Middle frontal gyrus (tissue), 1 donor: ENCODE measurements at regions not wholly inside any gene's neighbourhood (a gene's known extent, or its start where the extent isn't known, plus 50 kb on each side); places are given as distances from the start of the nearest gene placed in this dataset.
"Not testable (repeated sequence)": the region's sequence is repeated elsewhere in the genome, so short reads cannot be mapped to it uniquely, and the experiment has no call there.

Source experiments
- DNase-seq: peaks from one replicate; pipeline ENCODE4 v3.0.0-alpha.2; 2015; ENCODE audit warnings: low spot score; ENCODE audit errors: extremely low spot score

DNA sequence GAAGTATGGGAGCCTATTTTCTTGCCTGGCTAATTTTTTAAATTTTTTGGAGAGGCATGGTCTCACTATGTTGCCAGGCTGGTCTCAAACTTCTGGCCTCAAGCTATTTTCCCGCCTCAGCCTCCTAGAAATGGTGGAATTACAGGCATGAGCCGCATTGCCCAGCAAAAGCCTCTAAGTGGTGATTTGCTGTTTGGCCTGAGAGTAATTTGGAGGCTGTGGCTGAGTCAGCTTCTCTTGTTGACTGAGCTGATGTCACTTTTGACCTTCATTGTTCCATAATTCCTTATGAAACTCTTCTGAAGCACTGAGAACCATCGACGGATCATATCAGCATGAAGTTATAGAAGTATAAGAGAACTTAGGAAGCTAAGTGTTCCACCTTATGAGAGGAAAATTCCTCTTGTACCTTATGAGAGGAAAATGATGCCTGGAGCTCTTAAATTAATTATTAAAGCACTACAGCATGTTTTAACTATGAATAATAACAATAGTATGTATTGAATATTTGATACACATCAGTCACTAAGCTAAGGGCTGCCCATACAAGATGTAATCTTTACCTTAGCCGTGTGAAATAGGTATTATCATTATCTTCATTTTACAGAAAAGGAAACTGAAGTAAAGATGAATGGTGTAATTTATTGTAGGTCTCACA, 220.8 kb upstream of the MON1B start:
- no peak for DNase-seq

DNA sequence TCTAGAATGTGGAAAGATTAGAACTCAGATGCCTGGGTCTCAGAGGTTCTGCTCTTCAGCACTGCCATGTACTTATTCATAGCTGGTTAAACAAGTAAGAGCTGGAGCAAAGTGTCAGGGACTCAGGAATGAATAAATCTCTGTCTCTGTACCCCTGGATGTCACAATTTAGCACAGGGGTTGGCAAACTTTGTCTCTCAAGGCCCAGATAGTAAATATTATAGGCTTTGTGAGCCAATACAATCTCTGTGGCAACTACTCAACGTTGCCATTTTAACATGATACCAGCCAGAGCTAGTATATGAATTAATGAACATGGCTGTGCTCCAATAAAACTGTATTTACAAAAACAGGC, 220.3 kb upstream of the MON1B start:
- DNase-seq = no peak

DNA sequence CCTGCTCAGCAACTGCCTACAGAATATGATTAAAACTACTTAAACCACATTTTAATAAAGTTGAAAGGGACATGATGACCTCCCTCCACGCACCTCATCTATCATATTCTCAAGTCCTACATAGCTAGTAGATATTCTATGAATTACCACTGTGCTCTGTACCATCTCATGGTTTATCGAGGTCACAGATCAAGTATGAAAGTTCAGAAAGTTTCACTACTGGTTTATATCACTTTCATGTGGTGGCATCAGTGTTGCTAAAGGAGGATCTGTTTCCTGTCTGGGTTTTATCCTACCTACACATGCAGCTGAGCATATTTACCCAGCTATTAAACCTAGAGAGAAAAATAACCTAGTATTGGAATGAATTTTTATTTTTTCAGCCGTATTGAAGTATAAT, 214.9 kb upstream of the MON1B start:
- no peak for DNase-seq

DNA sequence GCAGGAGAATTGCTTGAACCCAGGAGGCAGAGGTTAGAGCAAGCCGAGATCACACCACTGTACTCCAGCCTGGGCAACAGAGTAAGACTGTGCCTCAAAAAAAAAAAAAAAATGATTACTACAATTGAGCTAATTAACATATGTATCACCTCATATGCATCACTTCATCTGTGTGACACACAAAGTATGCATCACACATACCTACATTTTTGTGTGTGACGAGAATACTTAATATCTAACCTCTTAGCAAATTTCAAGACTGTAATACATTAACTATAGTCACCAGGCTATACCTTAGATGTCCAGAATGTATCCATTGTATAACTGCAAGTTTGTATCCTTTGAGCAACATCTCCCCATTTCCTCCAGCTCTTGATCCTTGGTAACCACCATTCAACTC, 214.2 kb upstream of the MON1B start:
- no peak for DNase-seq

DNA sequence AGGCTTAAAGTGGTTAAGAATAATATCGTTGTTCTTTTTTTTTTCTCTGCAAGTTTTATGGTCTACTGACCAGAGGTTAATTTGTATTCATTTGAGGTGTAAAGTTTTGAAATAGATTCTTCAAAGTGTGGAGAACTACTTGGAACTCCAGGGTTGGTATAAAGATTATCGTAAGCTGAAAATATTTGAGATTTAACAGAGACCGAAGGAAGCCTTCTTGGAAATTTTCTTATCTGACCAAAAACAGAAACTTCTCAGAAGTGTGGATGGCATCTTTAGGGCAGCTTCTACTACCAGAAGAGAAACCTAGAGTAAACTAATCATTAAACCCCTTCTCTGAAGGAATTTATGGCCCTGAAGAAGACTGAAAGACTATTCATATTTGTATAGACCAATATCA, 206.8 kb upstream of the MON1B start:
- DNase-seq = no peak

DNA sequence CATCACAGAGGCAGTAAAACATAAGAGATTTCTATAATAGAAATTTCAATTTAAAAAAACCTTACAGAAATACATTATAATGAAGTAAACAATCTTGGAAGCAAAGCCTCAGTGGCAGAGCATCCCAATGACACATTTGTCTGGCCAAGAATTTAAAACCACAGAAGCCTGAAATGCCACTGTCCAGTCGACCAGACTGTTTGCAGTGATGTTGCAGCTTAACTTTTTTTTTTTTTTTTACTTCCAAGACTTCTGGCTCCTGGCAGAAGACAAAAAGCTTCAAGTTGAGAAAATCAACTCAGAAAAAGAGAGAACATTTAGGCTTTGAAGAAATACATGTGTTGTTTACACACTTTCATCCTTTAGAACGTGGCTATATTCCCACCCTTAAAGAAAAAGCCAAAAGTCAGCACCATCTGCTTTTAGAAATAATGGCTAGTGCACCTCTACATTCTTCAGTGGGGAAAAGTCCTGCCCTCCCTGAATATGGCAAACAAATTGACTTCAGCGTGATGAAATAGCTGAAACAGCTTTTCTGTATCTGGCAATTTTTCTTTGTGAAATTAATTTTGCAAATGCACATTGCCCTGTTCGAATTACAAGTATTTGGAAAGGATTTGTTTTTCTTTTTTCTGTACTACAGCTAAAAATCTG, 205.5 kb upstream of the MON1B start:
- DNase-seq = no peak

DNA sequence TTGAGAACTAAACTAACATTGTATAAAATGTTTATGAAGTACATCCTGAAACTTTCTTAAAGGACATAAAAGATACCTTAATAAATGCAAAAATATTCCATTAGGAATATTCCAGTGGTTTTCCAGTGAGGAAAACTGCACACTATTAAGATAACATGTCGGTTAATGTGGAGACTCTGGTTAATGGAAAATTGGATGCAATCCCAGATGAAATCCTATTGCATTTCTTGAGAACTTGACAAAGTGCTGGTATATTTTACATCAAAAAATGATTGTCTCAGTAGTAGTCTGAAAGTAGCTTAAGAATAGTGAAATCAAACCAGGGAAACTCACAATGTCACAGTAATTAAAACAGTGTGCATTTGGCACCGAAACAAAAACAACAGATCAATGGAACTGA, 202.5 kb upstream of the MON1B start:
- no peak for DNase-seq

DNA sequence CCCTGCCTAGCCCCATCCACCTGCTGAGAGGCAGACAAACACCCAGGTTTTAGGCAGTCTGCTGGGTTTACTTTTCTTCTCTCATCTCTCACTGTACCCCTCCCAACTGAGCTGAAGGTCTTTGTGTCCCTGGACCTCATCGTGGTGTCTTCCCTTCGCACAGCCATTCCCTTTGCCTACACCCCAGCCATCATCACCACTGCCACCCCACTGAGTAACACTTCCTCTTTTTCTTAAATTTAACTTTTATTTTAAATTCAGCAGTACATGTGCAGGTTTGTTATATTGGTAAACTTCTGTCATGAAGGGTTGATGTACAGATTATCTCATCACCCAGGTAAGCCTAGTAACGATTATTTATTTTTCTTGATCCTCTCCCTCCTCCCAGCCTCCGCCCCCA, 188.3 kb upstream of the MON1B start:
- DNase-seq = no peak

DNA sequence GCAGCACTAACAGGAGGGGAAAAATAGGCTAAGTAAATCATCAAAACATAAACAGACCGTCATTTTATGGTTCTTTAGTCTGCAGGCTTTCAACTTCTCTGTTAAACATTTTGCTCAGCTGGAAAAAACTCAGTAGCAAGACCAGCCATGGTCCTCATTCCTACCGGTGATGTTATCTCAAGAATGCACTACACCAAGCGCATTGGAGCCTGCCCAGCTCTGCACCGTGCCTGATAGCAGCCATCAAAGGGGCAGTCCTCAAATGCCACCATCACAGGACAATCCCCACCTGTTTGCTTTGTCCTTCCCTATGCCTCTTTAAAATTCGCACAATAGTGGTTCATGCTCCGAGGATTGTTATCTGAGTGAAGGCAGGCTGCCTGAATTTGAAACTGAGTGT, 181.5 kb upstream of the MON1B start:
- no peak for DNase-seq

DNA sequence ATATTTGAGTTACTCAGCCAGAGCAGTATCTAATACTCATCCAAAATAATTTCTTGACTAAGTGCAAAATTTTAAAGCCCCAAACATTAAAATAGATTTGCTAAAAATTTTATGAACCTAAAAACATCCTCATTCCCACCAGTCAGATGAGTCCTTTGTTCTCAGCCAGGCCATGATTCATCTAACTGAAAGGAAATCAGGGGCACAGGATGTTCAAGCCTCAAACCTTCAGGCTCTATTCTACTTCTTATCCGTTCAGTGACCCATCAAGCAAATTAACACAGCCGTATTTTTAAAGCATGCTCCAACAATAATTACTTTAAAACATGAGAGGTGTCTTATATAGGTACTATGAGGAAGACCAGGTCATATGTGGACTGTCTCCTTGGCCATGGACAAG, 176.5 kb upstream of the MON1B start:
- no peak for DNase-seq

DNA sequence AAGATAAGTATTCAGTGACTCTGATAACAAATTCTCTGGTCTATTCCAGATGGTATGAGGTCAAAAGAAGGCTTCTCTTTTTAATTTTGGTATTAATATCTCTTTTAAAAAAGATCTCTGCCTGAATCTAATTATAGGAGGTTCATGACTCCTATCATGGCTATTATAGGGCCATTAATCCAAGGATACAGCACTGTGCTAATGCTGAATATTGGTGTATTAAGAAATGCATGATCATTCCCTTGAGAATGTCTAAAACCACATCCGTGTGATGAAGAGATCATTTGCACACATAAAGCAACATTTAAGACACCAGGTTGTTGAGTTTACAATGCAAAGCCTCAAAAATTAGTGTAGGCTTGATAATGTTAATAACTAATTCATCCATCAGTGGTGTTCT, 160.4 kb upstream of the MON1B start:
- no peak for DNase-seq

DNA sequence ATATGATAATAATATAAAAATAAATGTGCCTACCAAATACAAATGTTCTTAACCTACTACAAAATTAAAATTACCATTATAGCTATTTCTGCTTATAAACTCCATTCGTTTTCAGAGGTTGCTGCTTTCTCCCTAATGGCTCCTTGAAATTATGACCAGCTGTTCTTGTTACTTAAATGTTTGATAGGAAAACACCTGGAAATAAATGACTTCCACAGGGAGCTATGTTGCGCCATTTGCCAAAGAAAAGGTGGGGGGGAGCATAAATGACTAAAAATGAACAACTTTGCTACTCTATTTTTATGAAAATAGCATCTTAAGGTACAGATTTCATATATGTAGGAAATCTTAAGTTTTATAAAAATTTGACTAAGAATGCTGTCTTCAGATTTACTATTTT, 157.5 kb upstream of the MON1B start:
- DNase-seq = no peak

DNA sequence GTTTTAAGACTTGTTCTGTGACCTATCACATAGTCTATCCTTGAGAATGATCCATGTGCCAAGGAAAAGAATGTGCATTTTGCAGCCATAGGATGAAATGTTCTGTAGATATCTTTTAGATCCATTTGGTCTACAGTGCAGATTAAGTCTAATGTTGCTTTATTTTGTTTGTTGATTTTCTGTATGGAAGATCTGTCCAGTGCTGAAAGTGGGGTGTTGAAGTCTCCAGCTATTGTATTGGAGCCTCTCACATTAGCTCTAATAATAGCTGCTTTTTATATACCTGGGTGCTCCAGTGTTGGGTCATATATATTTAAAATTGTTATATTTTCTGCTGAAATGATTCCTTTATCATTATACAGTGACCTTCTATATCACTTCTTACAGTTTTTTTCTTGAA, 155.6 kb upstream of the MON1B start:
- DNase-seq = no peak

DNA sequence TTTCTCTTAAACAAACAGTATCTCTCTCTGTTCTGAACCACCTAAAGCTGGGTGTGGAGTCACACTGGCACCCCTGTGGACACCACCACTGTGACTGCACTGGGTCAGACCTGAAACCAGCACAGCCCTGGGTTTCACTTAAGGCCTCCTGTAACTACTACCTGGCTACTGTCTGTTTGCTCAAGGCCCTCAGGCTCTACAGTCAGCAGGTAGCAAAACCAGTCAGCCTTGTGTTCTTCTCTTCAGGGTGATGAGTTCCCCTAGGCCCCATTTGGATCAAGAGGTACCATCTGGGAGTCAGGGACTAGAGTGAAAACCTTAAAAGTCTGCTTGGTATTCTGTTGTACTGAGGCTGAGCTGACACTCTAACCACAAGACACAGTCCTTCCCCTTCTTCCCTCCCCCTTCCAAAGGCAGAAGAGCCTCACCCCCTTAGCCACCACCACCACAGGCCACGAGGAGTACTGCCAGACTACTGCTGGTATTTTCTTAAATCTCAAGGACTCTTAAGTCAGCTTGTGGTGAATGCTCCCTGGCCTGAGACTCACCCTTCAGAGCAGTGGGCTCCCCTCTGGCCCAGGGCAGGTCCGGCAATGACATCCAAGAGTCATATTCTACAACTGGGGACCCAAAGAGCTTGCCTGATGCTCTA, 153.2 kb upstream of the MON1B start:
- DNase-seq = no peak

DNA sequence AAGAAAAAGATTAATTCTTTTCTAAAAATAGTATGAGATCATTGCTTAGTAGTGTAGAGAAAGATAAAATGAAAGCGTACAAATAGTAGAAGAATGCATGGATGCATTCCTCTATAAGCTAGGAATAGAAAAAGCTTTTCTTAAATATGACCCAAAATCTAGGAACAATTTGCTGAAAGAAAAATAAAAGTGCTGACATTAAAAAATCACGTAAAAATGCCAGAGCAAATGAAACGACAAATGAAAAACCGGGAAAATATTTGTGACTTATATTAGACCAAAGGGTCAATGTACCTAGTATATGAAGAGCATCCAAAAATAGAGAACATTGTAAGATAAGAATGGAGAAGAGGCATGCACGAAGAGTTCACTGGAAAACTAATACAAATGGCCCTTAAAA, 149.5 kb upstream of the MON1B start:
- no peak for DNase-seq

DNA sequence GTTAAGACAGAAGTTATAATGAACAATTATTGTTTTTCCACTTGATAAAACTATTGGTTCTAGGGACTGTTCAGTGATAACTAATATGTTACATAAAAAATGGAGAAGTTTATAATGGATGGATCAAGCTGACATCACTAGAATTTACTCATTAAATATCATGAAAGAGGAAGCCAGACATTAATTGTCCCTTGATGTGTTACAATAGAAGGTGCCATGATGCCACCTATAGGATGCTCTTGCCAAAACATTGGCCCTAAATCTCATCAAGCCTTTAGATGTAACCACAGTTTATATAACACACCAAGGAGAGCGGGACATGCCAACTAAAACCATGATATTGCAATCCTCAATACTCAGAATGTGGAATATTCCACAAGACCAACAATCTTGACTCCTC, 147.9 kb upstream of the MON1B start:
- no peak for DNase-seq

DNA sequence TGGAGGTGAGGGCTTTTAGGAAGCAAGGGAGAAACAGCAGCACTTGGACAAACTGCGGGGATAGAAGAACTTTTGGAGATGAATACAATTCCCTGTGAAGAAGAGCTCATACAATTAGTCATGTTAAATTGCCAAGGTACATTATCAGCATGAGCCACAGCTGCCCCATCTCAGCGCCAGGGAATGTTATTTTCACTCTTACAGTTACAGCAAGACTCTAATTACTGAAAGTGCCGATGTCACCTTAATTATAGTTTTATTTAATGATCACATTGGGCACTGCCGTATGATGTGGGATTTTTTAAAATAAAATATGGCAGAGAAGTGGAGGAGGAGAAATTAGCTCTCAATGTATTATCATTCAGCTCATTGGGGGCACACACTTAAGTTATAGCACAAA, 144.8 kb upstream of the MON1B start:
- no peak for DNase-seq

DNA sequence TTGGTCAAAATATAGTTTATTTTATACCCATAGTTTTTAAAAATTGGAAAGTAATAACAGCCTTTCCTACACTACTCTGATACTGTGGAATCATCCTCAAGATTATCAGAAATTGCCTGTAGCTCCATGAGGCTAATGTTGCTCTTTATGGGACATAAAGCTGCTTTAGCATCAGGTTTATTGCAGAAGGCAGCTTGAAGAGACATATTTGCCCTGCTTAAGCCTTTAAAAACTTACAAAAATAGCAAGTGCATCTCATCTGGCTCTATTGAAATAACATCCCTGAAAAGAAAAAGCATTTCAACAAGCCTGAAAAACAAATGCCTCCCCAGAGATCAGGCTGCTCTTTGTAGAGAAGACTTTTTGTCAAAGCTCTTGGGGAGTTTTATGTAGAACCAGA, 142.9 kb upstream of the MON1B start:
- no peak for DNase-seq

DNA sequence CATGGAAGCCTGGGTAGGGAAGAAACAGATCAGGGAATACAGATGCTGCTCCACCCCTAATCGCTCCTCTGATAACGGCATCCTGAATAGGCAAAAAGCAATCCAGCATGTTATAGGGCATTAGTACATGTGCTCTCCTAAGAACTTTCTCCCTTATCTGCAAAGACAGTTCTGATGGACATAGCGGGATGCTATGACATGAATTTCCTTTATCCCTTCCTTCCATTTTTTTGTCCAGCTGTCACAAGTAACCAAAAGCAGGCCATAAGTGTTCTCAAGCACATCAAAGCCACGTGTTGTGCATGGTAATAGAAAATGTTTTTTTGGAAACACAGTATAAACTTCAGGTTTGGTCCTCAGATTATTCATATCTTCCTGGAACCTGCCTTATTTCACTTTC, 141.4 kb upstream of the MON1B start:
- no peak for DNase-seq

DNA sequence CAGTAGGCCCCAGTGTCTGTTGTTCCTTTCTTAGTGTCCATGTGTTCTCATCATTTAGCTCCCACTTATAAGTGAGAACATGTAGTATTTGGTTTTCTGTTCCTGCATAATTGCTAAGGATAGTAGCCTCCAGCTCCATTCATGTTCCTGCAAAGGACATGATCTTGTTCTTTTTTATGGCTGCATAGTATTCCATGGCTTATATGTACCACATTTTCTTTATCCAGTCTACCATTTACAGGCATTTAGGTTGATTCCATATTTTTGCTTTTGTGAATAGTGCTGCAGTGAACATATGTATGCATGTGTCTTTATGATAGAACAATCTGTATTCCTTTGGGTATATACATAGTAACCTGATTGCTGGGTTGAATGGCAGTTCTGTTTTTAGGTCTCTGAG, 134.4 kb upstream of the MON1B start:
- not testable (repeated sequence) for DNase-seq

DNA sequence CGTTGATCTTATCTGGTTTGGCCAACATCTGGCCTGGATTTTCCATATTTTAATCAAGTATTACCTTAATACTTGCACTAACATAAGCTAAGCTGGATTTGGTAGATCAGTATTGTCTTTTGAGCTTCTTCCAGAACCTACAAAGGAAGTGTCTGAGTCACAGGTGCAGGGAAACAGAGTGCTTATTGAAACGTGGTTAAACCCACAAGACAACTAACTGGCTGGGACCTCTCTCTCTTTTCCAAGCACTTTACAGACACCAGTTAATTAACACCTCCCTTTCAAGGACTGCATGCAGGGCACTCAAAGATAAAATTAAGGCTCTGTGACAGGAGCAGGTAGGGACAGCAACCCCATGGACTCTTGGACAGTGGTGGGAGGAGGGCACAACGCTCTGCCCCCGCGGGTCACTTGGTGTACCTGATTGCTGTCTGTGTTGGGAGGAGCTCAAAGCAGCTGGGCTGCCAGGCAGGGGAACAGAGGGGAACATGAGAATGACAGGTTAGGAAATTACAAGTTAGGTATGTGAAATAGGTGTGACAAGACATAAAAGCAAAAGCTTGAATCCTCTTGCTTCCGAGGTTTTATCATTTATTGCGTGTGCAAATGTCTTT, 133.7 kb upstream of the MON1B start:
- no peak for DNase-seq

DNA sequence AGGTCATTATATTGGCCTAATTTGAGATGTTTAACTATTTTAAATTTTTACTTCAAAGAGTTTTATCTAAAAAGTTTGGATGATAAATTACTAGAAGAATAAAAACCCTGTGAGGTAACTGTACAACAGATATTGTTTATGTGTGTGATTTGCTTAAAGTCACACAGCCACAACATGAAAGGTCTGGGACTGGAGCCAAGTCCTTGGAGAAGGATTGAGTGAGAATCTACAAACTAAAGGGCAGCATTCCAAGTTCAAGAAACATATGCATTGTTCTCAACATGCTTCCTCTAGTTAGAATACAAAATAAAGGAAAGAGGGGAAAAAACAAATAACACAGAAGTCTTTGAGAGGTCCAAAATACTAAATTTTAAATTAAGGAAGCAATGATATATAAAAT, 131.5 kb upstream of the MON1B start:
- DNase-seq = no peak

DNA sequence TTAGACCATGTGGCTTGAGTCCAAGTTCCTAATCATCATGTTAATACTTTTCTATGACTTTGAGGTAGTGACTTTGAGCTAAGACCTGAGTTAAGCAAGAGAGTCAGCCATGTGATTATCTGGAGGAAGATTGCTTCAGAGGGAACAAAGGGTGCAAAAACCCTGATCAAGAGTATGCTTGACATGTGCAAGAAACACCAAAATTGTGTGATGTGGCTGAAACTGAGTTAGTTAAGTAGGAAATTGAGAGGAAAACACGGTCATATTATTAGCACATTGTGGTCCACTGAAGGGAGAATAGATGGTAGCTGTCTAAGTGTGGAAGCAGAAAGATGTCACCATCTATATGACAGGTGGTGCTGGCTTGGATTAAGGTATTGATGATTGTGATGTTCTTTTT, 130.4 kb upstream of the MON1B start:
- no peak for DNase-seq
